ENCODE measurements at regions not wholly inside any gene's neighbourhood (a gene's known extent, or its start where the extent isn't known, plus 50 kb on each side); places are given as distances from the start of the nearest gene placed in this dataset.

DNA sequence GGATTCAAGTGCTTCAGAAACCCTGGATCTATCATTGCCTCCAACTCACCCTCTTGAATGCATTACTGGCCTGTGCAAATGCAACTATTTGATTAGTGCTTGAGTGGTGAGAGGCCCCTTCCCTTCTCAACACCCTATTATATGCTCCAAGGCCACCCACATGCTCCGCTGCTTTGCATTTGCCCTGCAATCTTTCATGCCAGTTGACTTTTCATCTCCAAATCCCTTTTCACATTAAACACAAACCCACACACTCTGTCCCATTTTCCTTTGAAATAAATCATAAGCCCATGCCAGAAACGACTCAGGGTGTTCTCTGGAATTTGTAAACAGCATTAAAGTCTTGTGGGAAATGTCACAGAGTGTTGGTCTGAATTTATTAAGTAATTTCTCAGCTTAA, 78.9 kb upstream of the CTTNBP2NL start:
- no peak for TF ChIP-seq STAT1 (IDR thresholded peaks at IDR 0.05; ENCODE audit: unreplicated experiment)
- TF ChIP-seq, protein P1, sequence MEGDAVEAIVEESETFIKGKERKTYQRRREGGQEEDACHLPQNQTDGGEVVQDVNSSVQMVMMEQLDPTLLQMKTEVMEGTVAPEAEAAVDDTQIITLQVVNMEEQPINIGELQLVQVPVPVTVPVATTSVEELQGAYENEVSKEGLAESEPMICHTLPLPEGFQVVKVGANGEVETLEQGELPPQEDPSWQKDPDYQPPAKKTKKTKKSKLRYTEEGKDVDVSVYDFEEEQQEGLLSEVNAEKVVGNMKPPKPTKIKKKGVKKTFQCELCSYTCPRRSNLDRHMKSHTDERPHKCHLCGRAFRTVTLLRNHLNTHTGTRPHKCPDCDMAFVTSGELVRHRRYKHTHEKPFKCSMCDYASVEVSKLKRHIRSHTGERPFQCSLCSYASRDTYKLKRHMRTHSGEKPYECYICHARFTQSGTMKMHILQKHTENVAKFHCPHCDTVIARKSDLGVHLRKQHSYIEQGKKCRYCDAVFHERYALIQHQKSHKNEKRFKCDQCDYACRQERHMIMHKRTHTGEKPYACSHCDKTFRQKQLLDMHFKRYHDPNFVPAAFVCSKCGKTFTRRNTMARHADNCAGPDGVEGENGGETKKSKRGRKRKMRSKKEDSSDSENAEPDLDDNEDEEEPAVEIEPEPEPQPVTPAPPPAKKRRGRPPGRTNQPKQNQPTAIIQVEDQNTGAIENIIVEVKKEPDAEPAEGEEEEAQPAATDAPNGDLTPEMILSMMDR (conservative IDR thresholded peaks at IDR 0.05; ENCODE audit: low read depth in 2 of 2): no peak
- TF ChIP-seq EZH2 (IDR thresholded peaks at IDR 0.05; ENCODE audit: low read depth, unreplicated experiment): no peak
- TF ChIP-seq CREB1 (CRISPR knock-in tag; IDR thresholded peaks at IDR 0.05; ENCODE audit: low read depth): no peak
- no peak for TF ChIP-seq POLR2AphosphoS5 (IDR thresholded peaks at IDR 0.05; ENCODE audit: low read depth)
- TF ChIP-seq NANOG (IDR thresholded peaks at IDR 0.05; ENCODE audit: borderline replicate concordance): no peak
- no peak for TF ChIP-seq JUNB (IDR thresholded peaks at IDR 0.05; ENCODE audit: unreplicated experiment)
- no peak for TF ChIP-seq ZNF114 (CRISPR knock-in tag; IDR thresholded peaks at IDR 0.05)
- TF ChIP-seq, protein P2, sequence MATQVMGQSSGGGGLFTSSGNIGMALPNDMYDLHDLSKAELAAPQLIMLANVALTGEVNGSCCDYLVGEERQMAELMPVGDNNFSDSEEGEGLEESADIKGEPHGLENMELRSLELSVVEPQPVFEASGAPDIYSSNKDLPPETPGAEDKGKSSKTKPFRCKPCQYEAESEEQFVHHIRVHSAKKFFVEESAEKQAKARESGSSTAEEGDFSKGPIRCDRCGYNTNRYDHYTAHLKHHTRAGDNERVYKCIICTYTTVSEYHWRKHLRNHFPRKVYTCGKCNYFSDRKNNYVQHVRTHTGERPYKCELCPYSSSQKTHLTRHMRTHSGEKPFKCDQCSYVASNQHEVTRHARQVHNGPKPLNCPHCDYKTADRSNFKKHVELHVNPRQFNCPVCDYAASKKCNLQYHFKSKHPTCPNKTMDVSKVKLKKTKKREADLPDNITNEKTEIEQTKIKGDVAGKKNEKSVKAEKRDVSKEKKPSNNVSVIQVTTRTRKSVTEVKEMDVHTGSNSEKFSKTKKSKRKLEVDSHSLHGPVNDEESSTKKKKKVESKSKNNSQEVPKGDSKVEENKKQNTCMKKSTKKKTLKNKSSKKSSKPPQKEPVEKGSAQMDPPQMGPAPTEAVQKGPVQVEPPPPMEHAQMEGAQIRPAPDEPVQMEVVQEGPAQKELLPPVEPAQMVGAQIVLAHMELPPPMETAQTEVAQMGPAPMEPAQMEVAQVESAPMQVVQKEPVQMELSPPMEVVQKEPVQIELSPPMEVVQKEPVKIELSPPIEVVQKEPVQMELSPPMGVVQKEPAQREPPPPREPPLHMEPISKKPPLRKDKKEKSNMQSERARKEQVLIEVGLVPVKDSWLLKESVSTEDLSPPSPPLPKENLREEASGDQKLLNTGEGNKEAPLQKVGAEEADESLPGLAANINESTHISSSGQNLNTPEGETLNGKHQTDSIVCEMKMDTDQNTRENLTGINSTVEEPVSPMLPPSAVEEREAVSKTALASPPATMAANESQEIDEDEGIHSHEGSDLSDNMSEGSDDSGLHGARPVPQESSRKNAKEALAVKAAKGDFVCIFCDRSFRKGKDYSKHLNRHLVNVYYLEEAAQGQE (IDR thresholded peaks at IDR 0.05; ENCODE audit: unreplicated experiment): no peak
